ENCODE measurements at regions not wholly inside any gene's neighbourhood (a gene's known extent, or its start where the extent isn't known, plus 50 kb on each side); places are given as distances from the start of the nearest gene placed in this dataset.

DNA sequence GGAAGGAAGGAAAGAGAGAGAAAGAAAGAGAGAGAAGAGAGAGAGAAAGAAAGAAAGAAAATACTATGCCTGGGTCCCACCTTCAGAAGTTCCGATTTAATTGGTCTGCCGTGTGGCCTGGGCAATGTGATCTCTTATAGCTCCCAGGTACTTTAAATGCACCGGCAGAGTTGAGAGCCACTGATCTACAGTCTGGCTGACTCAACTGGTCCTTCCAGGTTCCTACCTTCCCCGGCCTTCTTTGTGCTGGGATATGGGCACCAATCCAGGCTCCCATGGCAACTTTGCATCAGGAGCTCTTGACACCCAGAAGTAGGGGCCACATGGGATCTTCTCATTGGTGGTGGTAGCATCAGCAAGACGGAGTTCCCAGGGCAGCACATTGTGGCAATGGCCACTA is 186.5 kb upstream of the ATP6AP2 start:
- Histone ChIP-seq H3K27me3 (ENCODE audit: insufficient read depth, low read depth, low read length) (no peaks in the 10 kb centered on the region), H3K4me3 (ENCODE audit: low read length) (no peak overlapping the region), H3F3A (ENCODE audit: insufficient read depth, low read length, poor library complexity, severe bottlenecking) (no peaks in the 10 kb centered on the region), H3K9ac (ENCODE audit: low read length) (no peak overlapping the region), H2AFZ (ENCODE audit: low read depth, low read length) (no peak overlapping the region), H3K27ac (ENCODE audit: low read length) (no peak overlapping the region), H3K9me2 (ENCODE audit: insufficient read depth, low read length) (no peaks in the 10 kb centered on the region), H3K9me3 (ENCODE audit: low read length) (no peaks in the 10 kb centered on the region), H3K79me2 (replicated peaks; ENCODE audit: insufficient read depth, low read length) (no peaks in the 10 kb centered on the region), H3K36me3 (ENCODE audit: insufficient read depth, low read length) (no peaks in the 10 kb centered on the region), H3K4me2 (ENCODE audit: low read length) (no peak overlapping the region), H4K20me1 (ENCODE audit: insufficient read depth) (no peaks in the 10 kb centered on the region)
- TF ChIP-seq EZH2 (IDR thresholded peaks at IDR 0.05; ENCODE audit: borderline replicate concordance, insufficient read depth, low read length, poor library complexity, severe bottlenecking): no peak
- no peak for TF ChIP-seq RAD21 (conservative IDR thresholded peaks at IDR 0.05)
- no peak for TF ChIP-seq EP300 (conservative IDR thresholded peaks at IDR 0.05; ENCODE audit: poor library complexity, severe bottlenecking)
- TF ChIP-seq POLR2AphosphoS5 (IDR thresholded peaks at IDR 0.05): no peak
- no peak for TF ChIP-seq TAF1 (IDR thresholded peaks at IDR 0.05; ENCODE audit: low read depth)
- no peak for TF ChIP-seq REST (IDR thresholded peaks at IDR 0.05; ENCODE audit: borderline replicate concordance)
- TF ChIP-seq MXI1 (conservative IDR thresholded peaks at IDR 0.05; ENCODE audit: poor library complexity, severe bottlenecking): no peak
- TF ChIP-seq, protein P1, sequence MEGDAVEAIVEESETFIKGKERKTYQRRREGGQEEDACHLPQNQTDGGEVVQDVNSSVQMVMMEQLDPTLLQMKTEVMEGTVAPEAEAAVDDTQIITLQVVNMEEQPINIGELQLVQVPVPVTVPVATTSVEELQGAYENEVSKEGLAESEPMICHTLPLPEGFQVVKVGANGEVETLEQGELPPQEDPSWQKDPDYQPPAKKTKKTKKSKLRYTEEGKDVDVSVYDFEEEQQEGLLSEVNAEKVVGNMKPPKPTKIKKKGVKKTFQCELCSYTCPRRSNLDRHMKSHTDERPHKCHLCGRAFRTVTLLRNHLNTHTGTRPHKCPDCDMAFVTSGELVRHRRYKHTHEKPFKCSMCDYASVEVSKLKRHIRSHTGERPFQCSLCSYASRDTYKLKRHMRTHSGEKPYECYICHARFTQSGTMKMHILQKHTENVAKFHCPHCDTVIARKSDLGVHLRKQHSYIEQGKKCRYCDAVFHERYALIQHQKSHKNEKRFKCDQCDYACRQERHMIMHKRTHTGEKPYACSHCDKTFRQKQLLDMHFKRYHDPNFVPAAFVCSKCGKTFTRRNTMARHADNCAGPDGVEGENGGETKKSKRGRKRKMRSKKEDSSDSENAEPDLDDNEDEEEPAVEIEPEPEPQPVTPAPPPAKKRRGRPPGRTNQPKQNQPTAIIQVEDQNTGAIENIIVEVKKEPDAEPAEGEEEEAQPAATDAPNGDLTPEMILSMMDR (IDR thresholded peaks at IDR 0.05; ENCODE audit: poor library complexity, severe bottlenecking): no peak
- no peak for TF ChIP-seq SMC3 (conservative IDR thresholded peaks at IDR 0.05; ENCODE audit: poor library complexity)

DNA sequence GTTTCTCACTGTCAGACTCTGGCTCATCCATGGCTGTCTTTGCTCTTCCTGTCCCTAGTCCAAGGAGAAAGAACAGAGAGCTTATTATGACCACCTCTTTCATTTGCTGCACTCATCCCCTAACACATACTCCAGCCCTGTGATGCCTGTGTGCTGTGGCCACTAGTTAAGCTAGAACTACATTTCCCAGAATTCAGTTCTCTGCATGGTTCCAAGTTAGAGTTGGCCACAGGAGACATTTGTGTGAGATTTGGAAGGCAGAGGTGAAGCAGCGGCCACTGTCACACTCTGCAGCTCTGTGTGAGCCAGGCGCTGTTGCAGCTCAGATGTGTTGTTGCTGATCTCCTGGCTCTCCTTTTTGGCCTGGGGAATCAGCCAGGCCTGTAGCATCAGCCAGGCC is 188.2 kb upstream of the ATP6AP2 start:
- Histone ChIP-seq H3K9me3 (ENCODE audit: low read length) (no peaks in the 10 kb centered on the region), H3K79me2 (replicated peaks; ENCODE audit: insufficient read depth, low read length) (no peaks in the 10 kb centered on the region), H3K9ac (ENCODE audit: low read length) (no peak overlapping the region), H3K9me2 (ENCODE audit: insufficient read depth, low read length) (no peaks in the 10 kb centered on the region), H3K4me3 (ENCODE audit: low read length) (no peak overlapping the region), H3K27me3 (ENCODE audit: insufficient read depth, low read depth, low read length) (no peaks in the 10 kb centered on the region), H2AFZ (ENCODE audit: low read depth, low read length) (no peak overlapping the region), H3F3A (ENCODE audit: insufficient read depth, low read length, poor library complexity, severe bottlenecking) (no peaks in the 10 kb centered on the region), H3K4me2 (ENCODE audit: low read length) (no peak overlapping the region), H4K20me1 (ENCODE audit: insufficient read depth) (no peaks in the 10 kb centered on the region), H3K27ac (ENCODE audit: low read length) (no peak overlapping the region), H3K36me3 (ENCODE audit: insufficient read depth, low read length) (no peaks in the 10 kb centered on the region)
- no peak for TF ChIP-seq REST (IDR thresholded peaks at IDR 0.05; ENCODE audit: borderline replicate concordance)
- no peak for TF ChIP-seq RAD21 (conservative IDR thresholded peaks at IDR 0.05)
- TF ChIP-seq TAF1 (IDR thresholded peaks at IDR 0.05; ENCODE audit: low read depth): no peak
- no peak for TF ChIP-seq EZH2 (IDR thresholded peaks at IDR 0.05; ENCODE audit: borderline replicate concordance, insufficient read depth, low read length, poor library complexity, severe bottlenecking)
- TF ChIP-seq EP300 (conservative IDR thresholded peaks at IDR 0.05; ENCODE audit: poor library complexity, severe bottlenecking): no peak

Measured in neural cell (in vitro differentiated cells).